ENCODE measurements at regions not wholly inside any gene's neighbourhood (a gene's known extent, or its start where the extent isn't known, plus 50 kb on each side); places are given as distances from the start of the nearest gene placed in this dataset.
"Not testable (repeated sequence)": the region's sequence is repeated elsewhere in the genome, so short reads cannot be mapped to it uniquely, and the experiment has no call there.

DNA sequence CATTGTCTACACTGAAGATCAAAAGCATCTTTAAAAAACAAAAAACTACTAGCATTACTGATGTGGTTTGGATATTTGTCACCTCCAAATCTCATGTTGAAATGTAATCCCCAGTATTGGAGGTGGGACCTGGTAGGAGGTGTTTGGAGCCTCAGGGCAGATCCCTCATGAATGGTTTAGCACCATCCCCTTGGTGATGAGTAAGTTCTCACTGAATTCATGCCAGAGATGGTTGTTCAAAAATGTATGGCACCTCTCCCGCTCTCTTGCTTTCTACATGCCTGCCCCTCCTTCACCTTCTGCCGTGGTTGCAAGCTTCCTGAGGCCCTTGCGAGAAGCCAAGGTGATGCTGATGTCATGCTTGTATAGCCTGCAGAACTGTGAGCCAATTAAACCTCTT lies 136.6 kb upstream of the FHIT start:
- DNase-seq: no peak

DNA sequence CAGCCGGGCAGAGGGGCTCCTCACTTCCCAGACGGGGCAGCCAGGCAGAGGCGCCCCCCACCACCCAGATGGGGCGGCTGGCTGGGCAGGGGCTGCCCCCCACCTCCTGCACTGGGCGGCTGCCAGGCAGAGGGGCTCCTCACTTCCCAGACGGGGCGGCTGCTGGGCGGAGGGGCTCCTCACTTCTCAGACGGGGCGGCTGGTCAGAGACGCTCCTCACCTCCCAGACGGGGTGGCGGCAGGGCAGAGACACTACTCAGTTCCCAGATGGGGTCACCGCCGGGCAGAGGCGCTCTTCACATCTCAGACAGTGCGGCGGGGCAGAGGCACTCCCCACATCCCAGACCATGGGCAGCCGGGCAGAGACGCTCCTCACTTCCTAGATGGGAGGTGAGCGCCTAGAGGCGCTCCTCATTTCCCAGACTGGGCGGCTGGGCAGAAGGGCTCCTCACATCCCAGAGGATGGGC lies 142.3 kb upstream of the FHIT start:
- DNase-seq: not testable (repeated sequence)

DNA sequence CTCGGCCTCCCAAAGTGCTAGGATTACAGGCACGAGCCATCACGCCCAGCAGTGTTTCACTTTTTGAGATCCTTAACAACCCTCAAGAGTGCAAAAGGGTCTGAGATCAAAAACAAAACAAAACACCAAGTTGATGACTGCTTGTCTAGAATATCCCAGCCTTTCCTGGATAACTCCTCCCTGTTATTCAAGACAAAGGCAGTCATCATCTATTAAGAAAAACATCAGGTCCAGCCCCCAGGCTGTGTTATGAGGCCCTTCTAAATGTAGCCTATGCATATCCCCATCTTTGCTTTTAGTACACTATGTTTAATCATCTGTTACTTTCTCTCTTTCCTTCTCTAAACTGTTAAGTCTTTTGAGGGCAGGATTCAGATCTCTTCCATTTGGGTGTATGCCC lies 150.1 kb upstream of the FHIT start:
- no peak for DNase-seq

GRCh38 chr3:61407397-61407796 lies 154.0 kb upstream of the PTPRG start:
- no peak for DNase-seq

GRCh38 chr3:61409638-61410037 lies 151.7 kb upstream of the PTPRG start:
- no peak for DNase-seq

GRCh38 chr3:61410358-61410757 lies 151.0 kb upstream of the PTPRG start:
- not testable (repeated sequence) for DNase-seq

DNA sequence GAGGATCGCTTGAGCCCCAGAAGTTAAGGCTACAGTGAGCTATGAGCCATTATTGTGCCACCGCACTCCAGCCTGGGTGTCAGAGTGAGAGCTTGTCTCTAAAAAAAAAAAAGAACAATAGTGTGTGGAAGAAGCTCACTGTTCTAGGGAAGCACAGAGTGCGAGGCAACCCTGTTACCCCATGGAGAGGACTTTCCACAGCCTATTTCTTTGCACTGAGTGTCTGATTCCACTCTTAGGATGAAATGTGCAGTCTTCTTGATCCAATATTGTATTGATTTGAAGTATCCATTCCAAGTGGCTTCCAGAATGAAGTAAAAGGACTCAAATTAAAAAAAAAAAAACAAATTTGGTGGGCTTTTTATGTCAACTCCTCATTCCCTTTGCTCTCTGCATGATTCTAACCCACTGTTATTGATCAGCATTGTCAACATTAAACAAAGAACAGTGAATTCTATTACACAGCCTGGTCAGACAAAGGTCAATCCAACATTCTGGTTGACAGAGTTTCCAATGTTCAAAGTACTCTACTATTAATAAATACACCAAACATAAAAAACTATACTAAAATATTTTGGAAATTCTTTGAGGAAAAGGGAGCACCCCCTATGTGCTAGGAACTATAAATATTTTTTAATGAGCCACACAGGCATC lies 150.2 kb upstream of the PTPRG start:
- no peak for DNase-seq

DNA sequence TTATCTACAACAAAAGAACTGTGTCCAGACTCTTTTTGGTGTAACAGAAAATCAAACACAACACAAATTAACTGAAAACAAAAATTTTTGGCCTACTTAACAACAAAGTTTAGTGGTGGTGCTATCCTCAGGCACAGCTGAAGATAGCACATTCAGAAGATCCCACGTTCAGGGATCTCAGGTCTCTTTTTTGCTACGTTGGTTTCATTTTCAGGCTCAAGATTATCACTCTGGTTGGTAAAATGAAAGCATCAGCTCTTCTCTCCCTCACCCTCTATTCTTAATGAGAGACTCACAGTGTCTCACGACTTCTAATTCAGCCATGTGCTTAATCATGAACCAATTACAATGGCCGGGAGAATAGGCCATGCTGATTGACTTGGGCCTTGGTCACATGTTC lies 146.9 kb upstream of the PTPRG start:
- DNase-seq: no peak

GRCh38 chr3:61415201-61415600 lies 146.2 kb upstream of the PTPRG start:
- no peak for DNase-seq

DNA sequence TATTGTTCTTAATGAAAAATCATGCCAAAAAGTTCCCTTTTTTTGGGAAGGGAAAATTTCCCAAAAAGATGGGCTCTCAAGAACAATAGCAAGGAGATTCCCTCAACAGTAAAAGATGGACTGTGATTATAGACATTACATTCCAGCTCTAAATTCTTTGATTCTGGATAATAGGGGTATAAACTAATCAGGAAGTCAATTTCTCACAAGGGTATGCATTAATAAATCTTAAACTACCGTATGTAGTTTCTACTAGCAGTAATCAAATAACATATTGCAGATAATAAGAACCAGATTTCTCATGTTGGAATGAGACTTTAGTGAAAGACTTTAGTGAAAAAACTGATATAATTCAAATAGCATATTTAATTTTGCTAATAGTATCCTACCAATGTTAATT lies 144.8 kb upstream of the PTPRG start:
- no peak for DNase-seq

DNA sequence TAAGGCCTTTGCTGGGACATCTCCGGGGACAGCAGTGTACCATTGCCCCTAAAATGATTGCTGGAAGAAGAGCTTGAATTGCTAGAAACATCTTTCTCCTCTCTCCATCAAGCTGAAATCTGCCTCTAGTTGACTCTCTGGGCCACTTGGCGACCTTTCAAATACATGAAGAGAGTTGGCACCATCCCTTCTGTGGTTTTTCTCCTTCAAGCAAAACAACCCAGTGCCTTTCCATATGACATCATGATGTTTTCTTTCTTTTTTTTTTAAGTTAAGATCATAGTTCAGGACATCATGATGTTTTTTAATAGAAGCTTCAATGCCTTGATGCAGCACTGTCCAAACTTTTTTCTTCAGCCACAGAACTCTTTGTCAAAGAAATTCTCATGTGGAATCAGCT lies 144.0 kb upstream of the PTPRG start:
- no peak for DNase-seq

GRCh38 chr3:61420136-61420759 lies 141.1 kb upstream of the PTPRG start:
- no peak for DNase-seq

GRCh38 chr3:61422945-61423673 lies 138.3 kb upstream of the PTPRG start:
- DNase-seq: no peak

DNA sequence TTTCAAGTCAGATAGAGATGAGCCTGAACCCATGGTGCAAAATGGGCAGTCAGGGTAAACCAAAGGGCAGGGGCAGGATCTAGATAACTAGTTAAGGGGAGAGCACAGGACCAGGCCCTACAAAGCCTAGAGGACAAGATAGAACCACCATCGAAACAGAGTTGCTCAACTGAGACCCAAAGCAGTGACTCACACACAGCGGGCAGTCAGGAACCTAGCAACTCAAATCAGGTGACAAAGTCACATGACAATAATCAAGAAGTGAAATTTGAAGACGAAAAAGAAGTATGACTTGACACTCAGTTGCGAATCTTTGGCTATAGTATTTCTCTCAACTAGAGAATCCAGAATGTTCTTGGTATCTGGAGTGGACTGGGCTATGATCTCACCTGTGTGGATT lies 136.0 kb upstream of the PTPRG start:
- DNase-seq: no peak

DNA sequence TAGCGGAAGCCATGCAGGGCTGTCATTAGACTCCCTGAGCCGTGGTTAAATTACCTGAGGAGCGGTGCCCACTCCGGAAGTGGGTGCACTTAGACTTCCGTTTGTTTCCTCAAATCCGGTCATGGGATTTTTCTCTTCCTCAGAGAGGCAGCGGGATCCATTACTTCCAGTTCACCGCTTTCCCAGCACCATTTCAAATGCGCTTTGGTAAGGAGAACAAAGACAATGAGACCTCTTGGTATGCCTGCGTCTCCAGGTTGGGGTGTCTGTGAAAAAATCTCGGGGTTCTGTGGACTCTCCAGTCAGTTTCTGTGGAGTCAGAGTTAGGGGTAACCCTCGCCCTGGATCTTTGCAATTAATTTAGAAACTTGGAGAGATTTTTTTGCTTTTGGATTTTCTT lies 132.3 kb upstream of the PTPRG start:
- no peak for DNase-seq

GRCh38 chr3:61434901-61435300 lies 126.5 kb upstream of the PTPRG start:
- DNase-seq: not testable (repeated sequence)

DNA sequence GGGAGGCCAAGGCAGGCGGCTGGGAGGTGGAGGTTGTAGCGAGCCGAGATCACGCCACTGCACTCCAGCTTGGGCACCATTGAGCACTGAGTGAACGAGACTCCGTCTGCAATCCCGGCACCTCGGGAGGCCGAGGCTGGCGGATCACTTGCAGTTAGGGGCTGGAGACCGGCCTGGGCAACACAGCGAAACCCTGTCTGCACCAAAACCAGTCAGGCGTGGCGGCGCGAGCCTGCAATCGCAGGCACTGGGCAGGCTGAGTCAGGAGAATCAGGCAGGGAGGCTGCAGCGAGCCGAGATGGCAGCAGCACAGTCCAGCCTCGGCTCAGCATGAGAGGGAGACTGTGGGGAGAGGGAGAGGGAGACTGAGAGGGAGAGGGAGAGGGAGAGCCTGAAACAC lies 126.0 kb upstream of the PTPRG start:
- DNase-seq: not testable (repeated sequence)

- DNase-seq: no peak
Measured at GRCh38 chr3:61438253-61439121, 122.9 kb upstream of the PTPRG start.

DNA sequence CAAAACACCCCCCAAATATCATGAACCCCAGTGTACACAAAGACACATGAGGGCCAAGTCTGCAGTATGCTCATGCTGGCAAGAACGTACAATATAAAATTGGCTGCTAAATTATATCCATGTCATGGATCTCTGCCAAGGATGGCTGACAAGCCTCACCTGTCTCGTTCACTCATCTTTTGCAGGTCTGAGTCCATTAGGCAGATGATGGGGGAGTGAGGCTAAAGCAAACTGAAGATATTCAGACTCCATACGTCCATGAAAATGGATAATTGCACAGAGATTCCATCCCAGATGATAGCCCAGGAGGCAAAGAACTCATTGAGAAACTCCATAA lies 122.3 kb upstream of the PTPRG start:
- DNase-seq: no peak

- DNase-seq: no peak
Measured at GRCh38 chr3:61442696-61443095, 118.7 kb upstream of the PTPRG start.

- DNase-seq: no peak
Measured at GRCh38 chr3:61443886-61444285, 117.5 kb upstream of the PTPRG start.

DNA sequence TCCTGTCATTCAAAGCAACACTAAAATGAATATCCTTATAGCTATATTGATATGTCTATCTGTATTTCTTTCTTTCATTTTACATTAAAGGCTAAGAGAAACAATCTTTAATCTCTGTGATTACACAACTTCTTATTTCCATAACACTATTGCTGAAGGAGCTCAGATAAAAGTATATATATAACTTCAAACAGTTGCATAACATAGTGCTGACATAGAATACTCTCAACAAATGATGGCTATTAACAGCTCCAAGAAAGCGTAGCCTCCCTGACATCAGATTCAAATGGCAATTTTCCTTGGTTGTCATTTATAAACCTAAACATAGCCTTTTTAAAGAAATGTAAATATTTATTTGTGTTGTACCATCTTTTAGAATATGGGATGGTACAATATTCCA lies 116.6 kb upstream of the PTPRG start:
- no peak for DNase-seq

- DNase-seq: no peak
Measured at GRCh38 chr3:61445924-61446323, 115.4 kb upstream of the PTPRG start.

Measured in EL (cell line).